ENCODE measurements at regions not wholly inside any gene's neighbourhood (a gene's known extent, or its start where the extent isn't known, plus 50 kb on each side); places are given as distances from the start of the nearest gene placed in this dataset.

GRCh38 chr12:64992116-64992515 lies 129.0 kb downstream of the WIF1 start:
- TF ChIP-seq POLR2AphosphoS5 (IDR thresholded peaks at IDR 0.05) = no peak
- TF ChIP-seq CTCF (IDR thresholded peaks at IDR 0.05) = no peak
- no peak for TF ChIP-seq POLR2A (IDR thresholded peaks at IDR 0.05)
- no peak for TF ChIP-seq EP300 (IDR thresholded peaks at IDR 0.05)
- Histone ChIP-seq H3K9me3 (no peaks in the 10 kb centered on the region), H3K4me1 (peaks cover 7% of the 10 kb centered on the region), H3K27ac (no peak overlapping the region), H3K36me3 (no peaks in the 10 kb centered on the region), H3K4me3 (no peak overlapping the region), H3K27me3 (no peaks in the 10 kb centered on the region)
- 21% methylated on average over 5 of the region's 5 CpGs for WGBS
- DNase-seq (ENCODE audit: low spot score in 2 of 2) = no peak

DNA sequence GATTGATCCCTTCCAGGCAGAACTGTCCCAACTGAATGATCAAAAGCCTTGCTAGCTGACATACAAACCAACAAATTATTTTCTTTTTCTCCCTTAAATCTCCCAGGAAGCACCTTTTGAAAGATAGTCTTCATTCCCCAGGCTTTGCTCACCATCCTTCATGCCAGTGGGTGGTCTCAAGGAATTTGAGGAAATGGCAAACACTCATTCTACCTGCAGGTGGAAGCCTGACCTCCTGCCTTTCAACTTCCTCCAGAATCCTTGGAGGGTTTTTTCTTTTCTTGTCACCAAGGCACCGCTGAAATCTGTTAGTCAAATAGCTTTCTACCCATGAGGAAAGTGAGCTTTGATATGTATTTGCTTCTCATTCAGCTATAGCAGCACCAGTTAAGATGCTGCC lies 128.5 kb downstream of the WIF1 start:
- WGBS = 16% methylated on average over 1 of the region's 1 CpG
- TF ChIP-seq CTCF (IDR thresholded peaks at IDR 0.05) (no peak), EP300 (IDR thresholded peaks at IDR 0.05) (no peak), POLR2AphosphoS5 (IDR thresholded peaks at IDR 0.05) (no peak), POLR2A (IDR thresholded peaks at IDR 0.05) (no peak)
- DNase-seq (ENCODE audit: low spot score in 2 of 2) = no peak
- Histone ChIP-seq H3K27me3 (no peaks in the 10 kb centered on the region), H3K4me3 (no peak overlapping the region), H3K9me3 (no peaks in the 10 kb centered on the region), H3K4me1 (peaks cover 7% of the 10 kb centered on the region), H3K36me3 (no peaks in the 10 kb centered on the region), H3K27ac (no peak overlapping the region)

DNA sequence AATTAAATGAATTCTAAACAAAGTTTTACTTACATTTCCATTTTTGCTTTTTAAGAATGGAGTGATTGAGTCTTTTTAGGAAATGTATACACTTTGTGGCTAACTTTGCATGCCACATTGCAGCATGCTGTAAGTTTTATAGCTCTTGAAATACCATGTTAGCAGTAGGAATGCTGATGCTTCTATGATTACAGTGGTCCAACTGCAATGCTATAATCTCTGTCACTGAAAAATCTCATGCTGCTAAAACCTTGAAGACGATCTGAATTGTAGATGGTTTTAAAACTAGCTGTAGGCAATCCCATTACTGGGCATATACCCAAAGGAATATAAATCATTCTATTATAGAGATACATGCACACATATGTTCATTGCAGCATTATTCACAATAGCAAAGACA lies 127.6 kb downstream of the WIF1 start:
- TF ChIP-seq CTCF (IDR thresholded peaks at IDR 0.05) = no peak
- Histone ChIP-seq H3K36me3 (no peaks in the 10 kb centered on the region), H3K27me3 (no peaks in the 10 kb centered on the region), H3K4me1 (peaks cover 12% of the 10 kb centered on the region), H3K4me3 (no peak overlapping the region), H3K9me3 (no peaks in the 10 kb centered on the region), H3K27ac (no peak overlapping the region)
- WGBS = 45% methylated on average over 1 of the region's 1 CpG
- no peak for DNase-seq (ENCODE audit: low spot score in 2 of 2)

DNA sequence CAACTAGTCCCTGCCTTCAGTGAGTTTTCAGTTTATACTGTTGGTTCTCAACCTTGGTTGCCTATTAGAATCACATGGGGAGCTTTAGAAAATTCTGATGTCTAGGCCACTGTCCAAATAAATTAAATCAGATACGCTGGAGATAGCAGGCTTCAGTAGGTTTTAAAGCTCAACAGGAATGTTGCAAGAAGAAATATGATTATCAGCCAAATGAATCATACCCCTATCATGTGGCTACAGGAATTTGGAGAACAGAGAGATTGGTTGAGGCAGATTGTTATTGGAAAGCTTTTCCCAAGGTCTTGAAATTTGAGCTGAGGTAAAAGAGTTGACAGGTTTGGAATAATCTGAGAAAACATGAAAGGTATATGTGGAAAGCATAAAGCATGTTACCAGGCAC lies 125.3 kb downstream of the WIF1 start:
- no peaks in the 10 kb centered on the region for H3K27me3 ChIP-seq
- TF ChIP-seq POLR2AphosphoS5 (IDR thresholded peaks at IDR 0.05) = no peak
- no peak for TF ChIP-seq EP300 (IDR thresholded peaks at IDR 0.05)
- no peak for TF ChIP-seq CTCF (IDR thresholded peaks at IDR 0.05)
- 36% methylated on average over 1 of the region's 1 CpG for WGBS
- H3K36me3 ChIP-seq = no peaks in the 10 kb centered on the region
- H3K4me3 ChIP-seq = no peak overlapping the region
- no peaks in the 10 kb centered on the region for H3K9me3 ChIP-seq
- no peak for DNase-seq (ENCODE audit: low spot score in 2 of 2)
- peaks cover 13% of the 10 kb centered on the region for H3K4me1 ChIP-seq
- H3K27ac ChIP-seq = no peak overlapping the region

DNA sequence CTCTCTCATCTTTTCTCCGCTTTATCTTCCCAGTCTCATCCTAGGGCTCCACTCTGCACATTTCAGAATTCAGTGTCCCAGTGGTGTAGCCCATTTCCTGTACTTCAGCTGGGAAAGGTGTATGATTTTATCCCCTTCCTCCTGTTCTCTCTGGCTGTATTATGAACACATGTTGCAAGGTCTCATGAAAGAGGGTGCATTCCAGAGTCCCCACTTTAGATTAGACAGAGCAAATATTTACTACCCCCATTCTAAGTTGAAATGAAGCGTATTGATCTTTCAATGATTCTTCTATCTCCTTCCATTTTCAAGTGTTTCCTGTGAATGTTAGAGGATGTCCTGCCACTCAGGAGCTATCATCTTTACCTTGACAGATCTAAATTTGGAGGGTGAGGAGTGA lies 123.2 kb downstream of the WIF1 start:
- no peaks in the 10 kb centered on the region for H3K36me3 ChIP-seq
- TF ChIP-seq POLR2A (IDR thresholded peaks at IDR 0.05) = no peak
- no peak for TF ChIP-seq POLR2AphosphoS5 (IDR thresholded peaks at IDR 0.05)
- no peak for TF ChIP-seq CTCF (IDR thresholded peaks at IDR 0.05)
- no peak for TF ChIP-seq EP300 (IDR thresholded peaks at IDR 0.05)
- no peaks in the 10 kb centered on the region for H3K27me3 ChIP-seq
- H3K27ac ChIP-seq = no peak overlapping the region
- no peak overlapping the region for H3K4me3 ChIP-seq
- no peak for DNase-seq (ENCODE audit: low spot score in 2 of 2)
- H3K4me1 ChIP-seq = peaks cover 8% of the 10 kb centered on the region
- no peaks in the 10 kb centered on the region for H3K9me3 ChIP-seq
- WGBS = 72% methylated on average over 2 of the region's 2 CpGs
